SJCRH30 (cell line): ENCODE measurements at regions not wholly inside any gene's neighbourhood (a gene's known extent, or its start where the extent isn't known, plus 50 kb on each side); places are given as distances from the start of the nearest gene placed in this dataset.

ENCODE experiments used
- DNase-seq, 2 experiments: peaks; one replicate each; pipeline ENCODE4 v3.0.0-alpha.2; 2015 to 2020
- H3K27ac ChIP-seq: fragments of 250-450 bp; sonication (Bioruptor Pico); 2 replicates; pipeline ENCODE4 v1.5.1; 2020; ENCODE audit warnings: mild to moderate bottlenecking, moderate library complexity
- H3K27me3 ChIP-seq: fragments of 250-450 bp; sonication (Bioruptor Pico); 2 replicates; pipeline ENCODE4 v1.5.1; 2020; ENCODE audit warnings: mild to moderate bottlenecking, moderate library complexity
- H3K36me3 ChIP-seq: fragments of 250-450 bp; sonication (Bioruptor Pico); 2 replicates; pipeline ENCODE4 v1.5.1; 2020; ENCODE audit warnings: mild to moderate bottlenecking, moderate library complexity
- H3K4me1 ChIP-seq: fragments of 250-450 bp; sonication (Bioruptor Pico); 2 replicates; pipeline ENCODE4 v1.5.1; 2020; ENCODE audit warnings: mild to moderate bottlenecking, moderate library complexity
- H3K4me3 ChIP-seq: fragments of 250-450 bp; sonication (Bioruptor Pico); 2 replicates; pipeline ENCODE4 v1.5.1; 2020; ENCODE audit warnings: mild to moderate bottlenecking, moderate library complexity
- H3K9me3 ChIP-seq: fragments of 250-450 bp; sonication (Bioruptor Pico); replicated peaks from 2 replicates; pipeline ENCODE4 v1.5.1; 2020; ENCODE audit warnings: mild to moderate bottlenecking, moderate library complexity

- Histone ChIP-seq H3K4me3 (no peak overlapping the region), H3K27ac (no peak overlapping the region), H3K4me1 (no peaks in the 10 kb centered on the region), H3K27me3 (no peaks in the 10 kb centered on the region), H3K36me3 (no peaks in the 10 kb centered on the region), H3K9me3 (no peaks in the 10 kb centered on the region)
- DNase-seq: no peak
Measured at GRCh38 chr13:106178816-106179215, 356.6 kb downstream of the EFNB2 start.

GRCh38 chr13:106177146-106177545, 358.3 kb downstream of the EFNB2 start:
- H3K27ac ChIP-seq: no peak overlapping the region
- no peaks in the 10 kb centered on the region for H3K4me1 ChIP-seq
- H3K36me3 ChIP-seq: no peaks in the 10 kb centered on the region
- DNase-seq: no peak
- no peaks in the 10 kb centered on the region for H3K9me3 ChIP-seq
- H3K27me3 ChIP-seq: no peaks in the 10 kb centered on the region
- no peak overlapping the region for H3K4me3 ChIP-seq

- no peak overlapping the region for H3K27ac ChIP-seq
- no peaks in the 10 kb centered on the region for H3K9me3 ChIP-seq
- no peak overlapping the region for H3K4me3 ChIP-seq
- H3K27me3 ChIP-seq: no peaks in the 10 kb centered on the region
- H3K36me3 ChIP-seq: no peaks in the 10 kb centered on the region
- no peaks in the 10 kb centered on the region for H3K4me1 ChIP-seq
- DNase-seq: no peak
Measured at GRCh38 chr13:106176117-106176516, 359.3 kb downstream of the EFNB2 start.

GRCh38 chr13:106173891-106174610, 361.4 kb downstream of the EFNB2 start:
- no peaks in the 10 kb centered on the region for H3K9me3 ChIP-seq
- no peak for DNase-seq

GRCh38 chr13:106173346-106173745, 362.1 kb downstream of the EFNB2 start:
- Histone ChIP-seq H3K4me3 (no peak overlapping the region), H3K27ac (no peak overlapping the region), H3K36me3 (no peaks in the 10 kb centered on the region), H3K4me1 (no peaks in the 10 kb centered on the region), H3K9me3 (no peaks in the 10 kb centered on the region), H3K27me3 (no peaks in the 10 kb centered on the region)
- DNase-seq: no peak

More at GRCh38 chr13:106173891-106174610, 361.4 kb downstream of the EFNB2 start:
- Histone ChIP-seq H3K4me1 (no peaks in the 10 kb centered on the region), H3K36me3 (no peaks in the 10 kb centered on the region), H3K4me3 (no peak overlapping the region), H3K27me3 (no peaks in the 10 kb centered on the region), H3K27ac (no peak overlapping the region)

- no peaks in the 10 kb centered on the region for H3K27me3 ChIP-seq
- no peak overlapping the region for H3K27ac ChIP-seq
- DNase-seq: no peak
- H3K4me3 ChIP-seq: no peak overlapping the region
- no peaks in the 10 kb centered on the region for H3K36me3 ChIP-seq
- H3K9me3 ChIP-seq: no peaks in the 10 kb centered on the region
- no peaks in the 10 kb centered on the region for H3K4me1 ChIP-seq
Measured at GRCh38 chr13:106172176-106172905, 363.1 kb downstream of the EFNB2 start.

GRCh38 chr13:106163426-106163825, 372.0 kb downstream of the EFNB2 start:
- Histone ChIP-seq H3K27ac (no peak overlapping the region), H3K36me3 (no peaks in the 10 kb centered on the region), H3K27me3 (no peaks in the 10 kb centered on the region), H3K9me3 (no peaks in the 10 kb centered on the region; the same call in 1 of the 2 replicates), H3K4me3 (no peak overlapping the region), H3K4me1 (no peaks in the 10 kb centered on the region)
- DNase-seq: no peak

GRCh38 chr13:106161146-106161545, 374.3 kb downstream of the EFNB2 start:
- Histone ChIP-seq H3K4me1 (no peaks in the 10 kb centered on the region), H3K27me3 (no peaks in the 10 kb centered on the region), H3K36me3 (no peaks in the 10 kb centered on the region), H3K27ac (no peak overlapping the region), H3K4me3 (no peak overlapping the region), H3K9me3 (no peaks in the 10 kb centered on the region; the same call in 1 of the 2 replicates)
- DNase-seq: no peak

GRCh38 chr13:106159295-106160195, 375.9 kb downstream of the EFNB2 start:
- Histone ChIP-seq H3K9me3 (no peaks in the 10 kb centered on the region), H3K27me3 (no peaks in the 10 kb centered on the region), H3K36me3 (no peaks in the 10 kb centered on the region), H3K4me1 (no peaks in the 10 kb centered on the region), H3K27ac (no peak overlapping the region), H3K4me3 (no peak overlapping the region)
- DNase-seq: no peak

GRCh38 chr13:106156468-106156867, 379.0 kb downstream of the EFNB2 start:
- Histone ChIP-seq H3K27me3 (no peaks in the 10 kb centered on the region), H3K9me3 (no peaks in the 10 kb centered on the region), H3K27ac (no peak overlapping the region), H3K36me3 (no peaks in the 10 kb centered on the region), H3K4me1 (peaks cover 3% of the 10 kb centered on the region; the same call in 1 of the 2 replicates), H3K4me3 (no peak overlapping the region)
- no peak for DNase-seq

GRCh38 chr13:106155411-106155810, 380.1 kb downstream of the EFNB2 start:
- no peak for DNase-seq
- H3K4me1 ChIP-seq: peaks cover 6% of the 10 kb centered on the region; the same call in 1 of the 2 replicates
- no peak overlapping the region for H3K27ac ChIP-seq

GRCh38 chr13:106153876-106154275, 381.6 kb downstream of the EFNB2 start:
- Histone ChIP-seq H3K36me3 (no peaks in the 10 kb centered on the region), H3K27ac (no peak overlapping the region), H3K4me1 (peaks cover 6% of the 10 kb centered on the region; the same call in 1 of the 2 replicates), H3K27me3 (no peaks in the 10 kb centered on the region), H3K4me3 (no peak overlapping the region), H3K9me3 (no peaks in the 10 kb centered on the region)
- no peak for DNase-seq

More at GRCh38 chr13:106155411-106155810, 380.1 kb downstream of the EFNB2 start:
- H3K36me3 ChIP-seq: no peaks in the 10 kb centered on the region
- no peak overlapping the region for H3K4me3 ChIP-seq
- no peaks in the 10 kb centered on the region for H3K27me3 ChIP-seq
- H3K9me3 ChIP-seq: no peaks in the 10 kb centered on the region

GRCh38 chr13:106153041-106153440, 382.4 kb downstream of the EFNB2 start:
- Histone ChIP-seq H3K4me1 (peaks cover 6% of the 10 kb centered on the region; the same call in 1 of the 2 replicates), H3K4me3 (no peak overlapping the region), H3K27me3 (no peaks in the 10 kb centered on the region), H3K36me3 (no peaks in the 10 kb centered on the region), H3K27ac (no peak overlapping the region), H3K9me3 (no peaks in the 10 kb centered on the region)
- no peak for DNase-seq

- no peak for DNase-seq
- Histone ChIP-seq H3K27ac (no peak overlapping the region), H3K4me3 (no peak overlapping the region), H3K27me3 (no peaks in the 10 kb centered on the region), H3K4me1 (peaks cover 6% of the 10 kb centered on the region; the same call in 1 of the 2 replicates), H3K36me3 (no peaks in the 10 kb centered on the region), H3K9me3 (no peaks in the 10 kb centered on the region)
Measured at GRCh38 chr13:106152047-106152446, 383.4 kb downstream of the EFNB2 start.
